Esophagus squamous epithelium (tissue), 4 donors: ENCODE measurements at regions not wholly inside any gene's neighbourhood (a gene's known extent, or its start where the extent isn't known, plus 50 kb on each side); places are given as distances from the start of the nearest gene placed in this dataset.

Source experiments
- POLR2A ChIP-seq, 4 donors: fragments of 450-650 bp; IDR thresholded peaks; one replicate each; pipeline ENCODE4 v1.6.1; 2017; ENCODE audit warnings: antibody characterized with exemption in 4 of 4, mild to moderate bottlenecking in 4 of 4, moderate library complexity in 3 of 4
- TF ChIP-seq, protein P1 (sequence below), 6 experiments: fragments of 450-650 bp in 4 of 6; fragments of 200-600 bp in 2 of 6; sonication (generic) in 2 of 6; IDR thresholded peaks; one replicate each; pipeline ENCODE4 v1.5.1; 2016 to 2019; ENCODE audit warnings: antibody characterized with exemption in 6 of 6, mild to moderate bottlenecking in 4 of 6, moderate library complexity in 4 of 6

GRCh38 chr20:61066526-61066925, 185.5 kb upstream of the CDH4 start:
- TF ChIP-seq, protein P1, sequence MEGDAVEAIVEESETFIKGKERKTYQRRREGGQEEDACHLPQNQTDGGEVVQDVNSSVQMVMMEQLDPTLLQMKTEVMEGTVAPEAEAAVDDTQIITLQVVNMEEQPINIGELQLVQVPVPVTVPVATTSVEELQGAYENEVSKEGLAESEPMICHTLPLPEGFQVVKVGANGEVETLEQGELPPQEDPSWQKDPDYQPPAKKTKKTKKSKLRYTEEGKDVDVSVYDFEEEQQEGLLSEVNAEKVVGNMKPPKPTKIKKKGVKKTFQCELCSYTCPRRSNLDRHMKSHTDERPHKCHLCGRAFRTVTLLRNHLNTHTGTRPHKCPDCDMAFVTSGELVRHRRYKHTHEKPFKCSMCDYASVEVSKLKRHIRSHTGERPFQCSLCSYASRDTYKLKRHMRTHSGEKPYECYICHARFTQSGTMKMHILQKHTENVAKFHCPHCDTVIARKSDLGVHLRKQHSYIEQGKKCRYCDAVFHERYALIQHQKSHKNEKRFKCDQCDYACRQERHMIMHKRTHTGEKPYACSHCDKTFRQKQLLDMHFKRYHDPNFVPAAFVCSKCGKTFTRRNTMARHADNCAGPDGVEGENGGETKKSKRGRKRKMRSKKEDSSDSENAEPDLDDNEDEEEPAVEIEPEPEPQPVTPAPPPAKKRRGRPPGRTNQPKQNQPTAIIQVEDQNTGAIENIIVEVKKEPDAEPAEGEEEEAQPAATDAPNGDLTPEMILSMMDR (IDR thresholded peaks at IDR 0.05), result no peak
- no peak for TF ChIP-seq POLR2A (IDR thresholded peaks at IDR 0.05)
